Dendritic cell treated with granulocyte-macrophage colony-stimulating factor and Interleukin-4, amounts not matched to agents 40 ng/mL and 50 ng/mL, for 4 days (primary cell): ENCODE measurements at regions not wholly inside any gene's neighbourhood (a gene's known extent, or its start where the extent isn't known, plus 50 kb on each side); places are given as distances from the start of the nearest gene placed in this dataset.

Source experiments
- H3K27ac Mint-ChIP-seq: one replicate; pipeline ENCODE4 v1.8.0; 2022; ENCODE audit warnings: mild to moderate bottlenecking, mixed read lengths
- H3K27me3 Mint-ChIP-seq: one replicate; pipeline ENCODE4 v1.8.0; 2022; ENCODE audit warnings: mild to moderate bottlenecking, mixed read lengths
- H3K36me3 Mint-ChIP-seq: one replicate; pipeline ENCODE4 v1.8.0; 2022; ENCODE audit warnings: low read depth, mixed read lengths
- H3K4me1 Mint-ChIP-seq: one replicate; pipeline ENCODE4 v1.8.0; 2022; ENCODE audit warnings: low read depth, mixed read lengths
- H3K4me3 Mint-ChIP-seq: one replicate; pipeline ENCODE4 v1.8.0; 2022; ENCODE audit warnings: mild to moderate bottlenecking, moderate library complexity, mixed read lengths
- H3K9me3 Mint-ChIP-seq: one replicate; pipeline ENCODE4 v1.8.0; 2022; ENCODE audit warnings: mixed read lengths
- intact Hi-C: fragments of 100-400 bp; cut with micrococcal nuclease; formaldehyde crosslinking; loops from one replicate; pipeline ENCODE4 v1.15.0; 2022

GRCh38 chr5:77924081-77924480 is 147.9 kb upstream of the TBCA start:
- H3K27ac Mint-ChIP-seq: no peak overlapping the region

GRCh38 chr5:77923666-77924065 is 147.5 kb upstream of the TBCA start:
- peaks cover 2% of the 10 kb centered on the region for H3K27me3 Mint-ChIP-seq
- H3K27ac Mint-ChIP-seq: no peak overlapping the region
- no peak overlapping the region for H3K4me3 Mint-ChIP-seq
- H3K36me3 Mint-ChIP-seq: no peaks in the 10 kb centered on the region
- H3K4me1 Mint-ChIP-seq: no peaks in the 10 kb centered on the region
- intact Hi-C loops: no loop called here
- no peaks in the 10 kb centered on the region for H3K9me3 Mint-ChIP-seq

More at GRCh38 chr5:77924081-77924480, 147.9 kb upstream of the TBCA start:
- intact Hi-C loops: no loop called here
- Mint-ChIP-seq H3K36me3 (no peaks in the 10 kb centered on the region), H3K4me3 (no peak overlapping the region), H3K9me3 (no peaks in the 10 kb centered on the region), H3K27me3 (peaks cover 3% of the 10 kb centered on the region), H3K4me1 (no peaks in the 10 kb centered on the region)

- H3K9me3 Mint-ChIP-seq: no peaks in the 10 kb centered on the region
- H3K27ac Mint-ChIP-seq: no peak overlapping the region
- no peak overlapping the region for H3K4me3 Mint-ChIP-seq
- no peaks in the 10 kb centered on the region for H3K36me3 Mint-ChIP-seq
- no peaks in the 10 kb centered on the region for H3K27me3 Mint-ChIP-seq
- H3K4me1 Mint-ChIP-seq: no peaks in the 10 kb centered on the region
- intact Hi-C loops: no loop called here
Observed at GRCh38 chr5:77921094-77921768, 145.1 kb upstream of the TBCA start.

DNA sequence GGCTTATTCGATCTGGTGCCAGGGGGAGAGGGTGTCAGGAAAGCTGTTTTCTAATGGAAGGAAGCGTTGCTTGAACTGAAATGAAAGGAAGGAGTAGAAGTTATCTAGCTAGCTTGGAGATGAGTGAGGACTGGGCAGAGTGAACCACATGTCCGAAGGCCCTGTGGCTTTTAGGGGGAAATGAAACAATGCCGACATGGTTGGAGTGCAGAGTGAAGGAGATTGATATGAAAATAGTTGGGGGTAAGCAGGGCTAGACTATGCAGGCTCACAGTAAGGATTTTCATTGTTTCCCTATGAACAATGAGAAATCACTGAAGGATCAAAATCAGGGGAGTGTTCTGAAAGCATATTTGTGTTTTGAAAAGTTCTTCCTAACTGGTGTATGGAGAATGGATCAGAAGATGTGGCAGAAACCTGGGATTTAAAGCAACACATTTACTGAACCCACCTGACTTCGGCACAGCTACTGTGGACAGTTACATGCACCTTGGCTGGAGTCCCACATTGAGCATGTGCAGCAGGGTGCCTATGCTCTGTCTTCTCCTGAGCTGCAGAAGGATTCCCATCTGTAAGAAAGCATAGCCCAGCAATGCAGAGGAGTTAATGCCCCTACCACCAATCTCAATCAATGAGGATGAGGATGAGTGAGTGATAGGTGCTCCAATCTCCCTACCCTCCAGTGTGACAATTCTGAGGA is 144.4 kb upstream of the TBCA start:
- no peaks in the 10 kb centered on the region for H3K4me1 Mint-ChIP-seq
- H3K4me3 Mint-ChIP-seq: no peak overlapping the region
- intact Hi-C loops: no loop called here
- no peaks in the 10 kb centered on the region for H3K36me3 Mint-ChIP-seq
- no peaks in the 10 kb centered on the region for H3K27me3 Mint-ChIP-seq
- H3K27ac Mint-ChIP-seq: no peak overlapping the region
- H3K9me3 Mint-ChIP-seq: no peaks in the 10 kb centered on the region

DNA sequence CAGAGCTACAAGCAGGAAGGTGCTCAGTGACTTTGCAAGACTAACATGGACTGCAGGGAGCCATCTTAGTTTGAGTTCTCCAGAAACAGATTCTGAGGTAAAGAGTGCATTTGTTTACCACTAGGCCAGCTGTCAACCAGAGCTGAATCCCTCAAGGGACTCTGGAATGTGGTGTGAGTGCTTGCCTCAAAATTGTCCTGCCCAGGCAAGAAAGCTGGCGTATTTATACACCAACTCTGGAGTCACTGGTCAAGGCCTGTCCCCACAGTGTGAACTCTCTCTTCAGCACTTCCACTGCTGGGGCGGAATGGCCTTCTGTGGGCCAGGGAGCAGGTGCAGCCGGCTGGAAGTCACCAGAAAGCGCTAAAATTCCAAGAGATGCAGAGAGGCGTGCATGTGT is 139.2 kb upstream of the TBCA start:
- no peak overlapping the region for H3K4me3 Mint-ChIP-seq
- H3K4me1 Mint-ChIP-seq: no peaks in the 10 kb centered on the region
- H3K9me3 Mint-ChIP-seq: peaks cover 16% of the 10 kb centered on the region
- H3K36me3 Mint-ChIP-seq: no peaks in the 10 kb centered on the region
- H3K27me3 Mint-ChIP-seq: peaks cover 12% of the 10 kb centered on the region
- intact Hi-C loops: no loop called here
- no peak overlapping the region for H3K27ac Mint-ChIP-seq

- intact Hi-C loops: no loop called here
- peaks cover 12% of the 10 kb centered on the region for H3K27me3 Mint-ChIP-seq
Observed at GRCh38 chr5:77912721-77913120, 136.6 kb upstream of the TBCA start.

DNA sequence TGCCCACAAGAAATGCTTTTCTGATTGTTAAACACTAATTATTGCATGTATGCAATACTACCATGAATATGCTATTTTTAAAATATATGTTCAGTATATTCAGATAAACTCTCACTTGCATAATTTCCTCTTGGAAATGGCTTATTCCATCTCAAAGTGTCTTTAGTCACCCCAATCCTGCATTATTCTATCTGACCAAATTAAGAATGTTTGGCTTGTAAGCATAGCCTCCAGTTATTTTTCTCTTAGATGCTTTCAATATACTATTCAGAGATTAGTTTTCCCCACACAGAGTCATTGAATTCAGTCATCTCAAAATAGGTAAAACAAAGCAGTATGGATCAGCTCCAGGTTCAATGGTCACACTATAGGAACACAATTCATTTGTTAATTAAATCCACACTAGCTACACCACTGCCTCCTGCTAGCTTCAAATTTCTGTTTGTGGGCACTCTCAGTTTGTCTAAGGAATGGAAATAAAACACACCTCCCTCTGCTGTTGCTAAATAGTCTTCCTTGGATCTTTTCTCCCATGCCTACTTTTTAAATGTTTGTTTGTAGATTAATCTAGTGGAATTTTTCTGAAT is 134.6 kb upstream of the TBCA start:
- Mint-ChIP-seq H3K27me3 (peaks cover 12% of the 10 kb centered on the region), H3K36me3 (no peaks in the 10 kb centered on the region), H3K4me1 (no peaks in the 10 kb centered on the region), H3K9me3 (peaks cover 16% of the 10 kb centered on the region), H3K4me3 (no peak overlapping the region), H3K27ac (no peak overlapping the region)
- intact Hi-C loops: no loop called here

More at GRCh38 chr5:77912721-77913120, 136.6 kb upstream of the TBCA start:
- Mint-ChIP-seq H3K27ac (no peak overlapping the region), H3K4me3 (no peak overlapping the region), H3K9me3 (peaks cover 16% of the 10 kb centered on the region), H3K4me1 (no peaks in the 10 kb centered on the region), H3K36me3 (no peaks in the 10 kb centered on the region)

DNA sequence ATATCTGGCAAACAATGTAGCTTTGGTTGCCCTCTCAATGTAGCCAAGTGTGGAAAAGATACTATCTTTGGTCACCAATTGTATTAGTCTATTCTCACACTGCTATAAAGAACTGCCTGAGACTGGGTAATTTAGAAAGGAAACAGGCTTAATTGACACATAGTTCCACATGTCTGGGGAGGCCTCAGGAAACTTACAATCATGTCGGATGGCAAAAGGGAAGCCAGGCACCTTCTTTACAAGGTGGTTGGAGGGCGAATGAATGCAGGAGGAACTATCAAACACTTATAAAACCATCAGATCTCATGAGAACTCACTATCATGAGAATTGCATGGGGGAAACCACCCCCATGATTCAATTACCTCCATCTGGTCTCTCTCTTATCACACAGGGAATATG is 133.1 kb upstream of the TBCA start:
- Mint-ChIP-seq H3K27ac (no peak overlapping the region), H3K27me3 (peaks cover 12% of the 10 kb centered on the region), H3K9me3 (peaks cover 6% of the 10 kb centered on the region), H3K36me3 (no peaks in the 10 kb centered on the region), H3K4me3 (no peak overlapping the region), H3K4me1 (no peaks in the 10 kb centered on the region)
- intact Hi-C loops: no loop called here

DNA sequence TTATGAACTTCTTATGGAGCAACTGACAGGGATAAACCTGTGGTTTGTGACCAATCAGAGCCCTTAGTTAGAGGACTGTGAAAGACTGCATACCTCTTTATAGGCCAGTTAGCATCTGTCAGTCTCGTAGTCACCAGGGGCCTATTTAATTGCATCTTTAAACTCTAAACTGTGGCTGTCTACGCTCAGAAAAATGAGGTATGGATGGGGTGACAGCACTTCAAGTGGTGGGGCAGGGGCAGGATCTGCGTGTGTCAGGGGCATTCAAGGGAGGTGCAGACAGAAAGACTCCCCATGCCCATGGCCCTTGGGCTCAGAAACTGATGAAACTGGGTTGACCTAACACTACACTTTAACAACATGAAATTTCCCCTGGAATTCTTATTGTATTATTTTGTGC is 132.6 kb upstream of the TBCA start:
- no peaks in the 10 kb centered on the region for H3K36me3 Mint-ChIP-seq
- H3K27ac Mint-ChIP-seq: no peak overlapping the region
- intact Hi-C loops: no loop called here

GRCh38 chr5:77907786-77908185 is 131.6 kb upstream of the TBCA start:
- intact Hi-C loops: no loop called here
- no peaks in the 10 kb centered on the region for H3K4me1 Mint-ChIP-seq
- peaks cover 7% of the 10 kb centered on the region for H3K27me3 Mint-ChIP-seq
- H3K9me3 Mint-ChIP-seq: no peaks in the 10 kb centered on the region
- H3K27ac Mint-ChIP-seq: no peak overlapping the region
- H3K4me3 Mint-ChIP-seq: no peak overlapping the region
- H3K36me3 Mint-ChIP-seq: no peaks in the 10 kb centered on the region

More for the DNA sequence above, 132.6 kb upstream of the TBCA start:
- Mint-ChIP-seq H3K4me3 (no peak overlapping the region), H3K27me3 (peaks cover 12% of the 10 kb centered on the region), H3K9me3 (peaks cover 2% of the 10 kb centered on the region), H3K4me1 (no peaks in the 10 kb centered on the region)

DNA sequence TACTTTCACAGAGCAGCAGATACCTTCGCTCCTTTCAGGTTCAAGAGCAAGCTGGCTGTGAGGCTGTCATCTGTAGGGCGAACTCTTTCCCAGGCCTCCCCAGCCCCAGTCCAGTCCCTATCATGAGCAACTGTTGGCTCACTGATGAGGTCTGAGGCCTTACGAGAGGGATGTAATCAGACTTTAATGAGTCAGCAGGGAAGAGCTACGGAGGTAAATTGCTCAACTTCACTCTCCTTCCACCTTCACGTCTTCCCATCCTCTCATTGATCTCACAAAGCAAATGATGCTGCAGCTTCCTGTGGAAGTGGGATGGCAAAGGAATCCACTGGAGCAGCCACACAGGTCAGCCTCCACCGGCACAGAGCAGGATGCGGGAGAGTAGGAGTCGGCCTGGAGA is 130.7 kb upstream of the TBCA start:
- Mint-ChIP-seq H3K4me1 (no peaks in the 10 kb centered on the region), H3K4me3 (no peak overlapping the region)

GRCh38 chr5:77904362-77904761 is 128.2 kb upstream of the TBCA start:
- Mint-ChIP-seq H3K27me3 (no peaks in the 10 kb centered on the region), H3K36me3 (no peaks in the 10 kb centered on the region), H3K4me1 (no peaks in the 10 kb centered on the region), H3K9me3 (no peaks in the 10 kb centered on the region), H3K27ac (no peak overlapping the region), H3K4me3 (no peak overlapping the region)
- intact Hi-C loops: no loop called here

More for the DNA sequence above, 130.7 kb upstream of the TBCA start:
- no peaks in the 10 kb centered on the region for H3K9me3 Mint-ChIP-seq
- peaks cover 2% of the 10 kb centered on the region for H3K27me3 Mint-ChIP-seq
- no peak overlapping the region for H3K27ac Mint-ChIP-seq
- H3K36me3 Mint-ChIP-seq: no peaks in the 10 kb centered on the region
- intact Hi-C loops: no loop called here

GRCh38 chr5:77900691-77901090 is 124.6 kb upstream of the TBCA start:
- H3K9me3 Mint-ChIP-seq: no peaks in the 10 kb centered on the region
- H3K36me3 Mint-ChIP-seq: no peaks in the 10 kb centered on the region
- H3K27ac Mint-ChIP-seq: no peak overlapping the region
- intact Hi-C loops: no loop called here
- no peaks in the 10 kb centered on the region for H3K4me1 Mint-ChIP-seq
- no peak overlapping the region for H3K4me3 Mint-ChIP-seq
- no peaks in the 10 kb centered on the region for H3K27me3 Mint-ChIP-seq

GRCh38 chr5:77898385-77898784 is 122.2 kb upstream of the TBCA start:
- H3K4me1 Mint-ChIP-seq: peaks cover 5% of the 10 kb centered on the region
- H3K9me3 Mint-ChIP-seq: no peaks in the 10 kb centered on the region
- H3K27me3 Mint-ChIP-seq: no peaks in the 10 kb centered on the region
- no peak overlapping the region for H3K4me3 Mint-ChIP-seq
- no peak overlapping the region for H3K27ac Mint-ChIP-seq
- intact Hi-C loops: no loop called here
- no peaks in the 10 kb centered on the region for H3K36me3 Mint-ChIP-seq
